ENCODE measurements at regions not wholly inside any gene's neighbourhood (a gene's known extent, or its start where the extent isn't known, plus 50 kb on each side); places are given as distances from the start of the nearest gene placed in this dataset.

DNA sequence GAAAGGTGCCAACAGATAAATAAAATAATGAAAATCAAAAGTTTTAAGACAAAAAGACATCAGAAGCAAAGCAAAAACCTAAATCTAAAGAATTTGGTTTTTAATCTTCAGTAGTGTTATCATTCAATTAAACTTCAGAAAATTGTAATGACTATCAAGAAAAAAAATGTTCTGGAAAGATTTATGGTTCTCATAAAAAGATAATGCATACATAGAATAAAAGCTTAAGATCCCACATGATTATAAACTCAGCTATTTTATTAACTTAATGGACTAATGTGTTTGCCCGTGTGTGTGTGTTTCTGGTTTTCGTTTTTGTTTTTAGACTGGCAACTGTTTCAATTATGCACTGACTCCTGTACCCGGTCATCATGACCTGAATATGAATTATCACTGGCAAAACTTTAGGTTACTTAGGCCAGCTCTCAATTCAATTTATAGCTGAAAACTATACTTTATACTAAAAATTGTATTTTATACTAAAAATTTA lies 217.5 kb upstream of the DKK2 start:
- no peaks in the 10 kb centered on the region for H3K79me2 ChIP-seq (ENCODE audit: control insufficient read depth, insufficient read depth, low read length)
- DNase-seq (ENCODE audit: low read depth, low spot score) (no peak), FAIRE-seq (no peak)
- no peaks in the 10 kb centered on the region for H4K20me1 ChIP-seq (replicated peaks; ENCODE audit: control insufficient read depth, extremely low read depth, insufficient read depth, low read length)
- no peaks in the 10 kb centered on the region for H3K4me1 ChIP-seq (ENCODE audit: control insufficient read depth, extremely low read depth, insufficient read depth, low read length)
- POLR2A ChIA-PET, result no interaction called here
- no TSS peak for BruUV-seq (replicated peaks)
- H3K27ac ChIP-seq (ENCODE audit: insufficient read depth, low read depth, low read length), result no peak overlapping the region
- TF ChIP-seq FOS (IDR thresholded peaks at IDR 0.05; ENCODE audit: borderline replicate concordance, insufficient read depth, low read length) (no peak), JUN (IDR thresholded peaks at IDR 0.05; ENCODE audit: borderline replicate concordance, insufficient read depth, insufficient read length, low read depth) (no peak), POLR2AphosphoS5 (IDR thresholded peaks at IDR 0.05; ENCODE audit: insufficient read depth, low read depth, low read length) (no peak), POLR2A (IDR thresholded peaks at IDR 0.05; ENCODE audit: low read depth, low read length) (no peak), GATA2 (IDR thresholded peaks at IDR 0.05; ENCODE audit: insufficient read depth, insufficient read length, low read depth, low read length) (no peak), EZH2 (IDR thresholded peaks at IDR 0.05; ENCODE audit: borderline replicate concordance, low read depth, low read length, severe bottlenecking) (no peak), MYC (IDR thresholded peaks at IDR 0.05; ENCODE audit: low read depth, low read length) (no peak)
- TF ChIP-seq, protein P1, sequence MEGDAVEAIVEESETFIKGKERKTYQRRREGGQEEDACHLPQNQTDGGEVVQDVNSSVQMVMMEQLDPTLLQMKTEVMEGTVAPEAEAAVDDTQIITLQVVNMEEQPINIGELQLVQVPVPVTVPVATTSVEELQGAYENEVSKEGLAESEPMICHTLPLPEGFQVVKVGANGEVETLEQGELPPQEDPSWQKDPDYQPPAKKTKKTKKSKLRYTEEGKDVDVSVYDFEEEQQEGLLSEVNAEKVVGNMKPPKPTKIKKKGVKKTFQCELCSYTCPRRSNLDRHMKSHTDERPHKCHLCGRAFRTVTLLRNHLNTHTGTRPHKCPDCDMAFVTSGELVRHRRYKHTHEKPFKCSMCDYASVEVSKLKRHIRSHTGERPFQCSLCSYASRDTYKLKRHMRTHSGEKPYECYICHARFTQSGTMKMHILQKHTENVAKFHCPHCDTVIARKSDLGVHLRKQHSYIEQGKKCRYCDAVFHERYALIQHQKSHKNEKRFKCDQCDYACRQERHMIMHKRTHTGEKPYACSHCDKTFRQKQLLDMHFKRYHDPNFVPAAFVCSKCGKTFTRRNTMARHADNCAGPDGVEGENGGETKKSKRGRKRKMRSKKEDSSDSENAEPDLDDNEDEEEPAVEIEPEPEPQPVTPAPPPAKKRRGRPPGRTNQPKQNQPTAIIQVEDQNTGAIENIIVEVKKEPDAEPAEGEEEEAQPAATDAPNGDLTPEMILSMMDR (IDR thresholded peaks at IDR 0.05; ENCODE audit: extremely low read depth in 1 of 2, insufficient read depth in 1 of 2, low read depth in 1 of 2, low read length in 2 of 2), result no peak
- TF ChIP-seq, protein P2, sequence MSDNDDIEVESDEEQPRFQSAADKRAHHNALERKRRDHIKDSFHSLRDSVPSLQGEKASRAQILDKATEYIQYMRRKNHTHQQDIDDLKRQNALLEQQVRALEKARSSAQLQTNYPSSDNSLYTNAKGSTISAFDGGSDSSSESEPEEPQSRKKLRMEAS (IDR thresholded peaks at IDR 0.05; ENCODE audit: insufficient read depth, insufficient read length), result no peak
- intact Hi-C loops (cut with micrococcal nuclease) (no loop called here), dilution Hi-C loops (cut with MboI; ENCODE audit: extremely low pct_ligation_motif_present, low sequenced_read_pairs) (no loop called here)
- H2AFZ ChIP-seq (ENCODE audit: low read depth, low read length), result no peak overlapping the region
- H3K27me3 ChIP-seq (ENCODE audit: control insufficient read depth in 2 of 2, insufficient read depth in 2 of 2, low read length in 2 of 2), result no peaks in the 10 kb centered on the region
- H3K4me3 ChIP-seq (replicated peaks in 1 of 3; ENCODE audit: insufficient read depth in 1 of 3, low read depth in 1 of 3, low read length in 3 of 3), result no peak overlapping the region
- CTCF ChIA-PET, result interaction anchor here (0.9 to 1.4 kb wide), 2 partner anchors 8 to 70 kb away, joined by 3 to 4 read pairs; no protein-coding TSS in a partner anchor
- no peaks in the 10 kb centered on the region for H3K9me1 ChIP-seq (replicated peaks; ENCODE audit: control insufficient read depth, extremely low read depth, insufficient read depth, low read length)
- no peaks in the 10 kb centered on the region for H3K36me3 ChIP-seq (ENCODE audit: control insufficient read depth in 2 of 2, extremely low read depth in 1 of 2, insufficient read depth in 2 of 2, low read length in 2 of 2)
- H3K4me2 ChIP-seq (ENCODE audit: insufficient read depth, low read length), result no peak overlapping the region
- H3K9me3 ChIP-seq (replicated peaks; ENCODE audit: control insufficient read depth, insufficient read depth, low read length), result no peaks in the 10 kb centered on the region
- no peak overlapping the region for H3K9ac ChIP-seq (replicated peaks; ENCODE audit: extremely low read depth, insufficient read depth, low read length)
